ENCODE measurements at regions not wholly inside any gene's neighbourhood (a gene's known extent, or its start where the extent isn't known, plus 50 kb on each side); places are given as distances from the start of the nearest gene placed in this dataset.

- TF ChIP-seq, protein P1, sequence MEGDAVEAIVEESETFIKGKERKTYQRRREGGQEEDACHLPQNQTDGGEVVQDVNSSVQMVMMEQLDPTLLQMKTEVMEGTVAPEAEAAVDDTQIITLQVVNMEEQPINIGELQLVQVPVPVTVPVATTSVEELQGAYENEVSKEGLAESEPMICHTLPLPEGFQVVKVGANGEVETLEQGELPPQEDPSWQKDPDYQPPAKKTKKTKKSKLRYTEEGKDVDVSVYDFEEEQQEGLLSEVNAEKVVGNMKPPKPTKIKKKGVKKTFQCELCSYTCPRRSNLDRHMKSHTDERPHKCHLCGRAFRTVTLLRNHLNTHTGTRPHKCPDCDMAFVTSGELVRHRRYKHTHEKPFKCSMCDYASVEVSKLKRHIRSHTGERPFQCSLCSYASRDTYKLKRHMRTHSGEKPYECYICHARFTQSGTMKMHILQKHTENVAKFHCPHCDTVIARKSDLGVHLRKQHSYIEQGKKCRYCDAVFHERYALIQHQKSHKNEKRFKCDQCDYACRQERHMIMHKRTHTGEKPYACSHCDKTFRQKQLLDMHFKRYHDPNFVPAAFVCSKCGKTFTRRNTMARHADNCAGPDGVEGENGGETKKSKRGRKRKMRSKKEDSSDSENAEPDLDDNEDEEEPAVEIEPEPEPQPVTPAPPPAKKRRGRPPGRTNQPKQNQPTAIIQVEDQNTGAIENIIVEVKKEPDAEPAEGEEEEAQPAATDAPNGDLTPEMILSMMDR (IDR thresholded peaks at IDR 0.05; ENCODE audit: low read length): no peak
- no peak for TF ChIP-seq EZH2phosphoT487 (IDR thresholded peaks at IDR 0.05; ENCODE audit: low read length)
Measured at GRCh38 chr9:115553060-115553773, 435.3 kb upstream of the TNC start.
